OCI-LY7 (cell line): ENCODE measurements at regions not wholly inside any gene's neighbourhood (a gene's known extent, or its start where the extent isn't known, plus 50 kb on each side); places are given as distances from the start of the nearest gene placed in this dataset.

Experiments used
- BruUV-seq: library from RNA; stranded (reverse); fragments of 400-500 nt; replicated peaks from 2 replicates; lab custom pipeline; 2021; lab: Mats Ljungman, UMichigan
- CTCF ChIA-PET: fragments of 300-600 bp; sonication (Branson Sonifier 250); formaldehyde crosslinking; loops from one replicate; lab custom pipeline; 2022; ENCODE audit warnings: antibody characterized with exemption; ENCODE audit not compliant: unreplicated experiment; lab: Charles Lee
- POLR2A ChIA-PET: fragments of 300-600 bp; sonication (Branson Sonifier 250); formaldehyde crosslinking; loops from one replicate; lab custom pipeline; 2022; ENCODE audit warnings: antibody characterized with exemption; lab: Charles Lee
- DNase-seq: peaks from one replicate; pipeline ENCODE4 v3.0.0-alpha.2; 2015; ENCODE audit warnings: low spot score
- H2AFZ ChIP-seq: fragments of 200-600 bp; sonication (generic), shearing (Covaris generic); 2 replicates; pipeline ENCODE4 v1.6.1; 2014; ENCODE audit warnings: mild to moderate bottlenecking, antibody characterized with exemption, low read length, moderate library complexity
- H3K27ac ChIP-seq: fragments of 200-600 bp; sonication (generic); 2 replicates; pipeline ENCODE4 v1.5.1; 2014; ENCODE audit warnings: mixed run types, low read depth, mild to moderate bottlenecking, moderate library complexity, low read length, inconsistent platforms; ENCODE audit not compliant: poor library complexity, severe bottlenecking
- H3K36me3 ChIP-seq: fragments of 200-600 bp; sonication (generic); 2 replicates; pipeline ENCODE4 v1.6.1; 2014; ENCODE audit warnings: mild to moderate bottlenecking, antibody characterized with exemption, low read length, moderate library complexity, mixed read lengths; ENCODE audit not compliant: insufficient read depth
- H3K4me1 ChIP-seq: fragments of 200-600 bp; sonication (generic); 2 replicates; pipeline ENCODE4 v1.5.1; 2014; ENCODE audit warnings: mild to moderate bottlenecking, low read length; ENCODE audit not compliant: insufficient read depth, poor library complexity, severe bottlenecking
- H3K4me2 ChIP-seq: fragments of 200-600 bp; sonication (generic); 2 replicates; pipeline ENCODE4 v1.6.1; 2014; ENCODE audit warnings: mild to moderate bottlenecking, low read length
- H3K4me3 ChIP-seq: fragments of 200-600 bp; sonication (generic); 2 replicates; pipeline ENCODE4 v1.5.1; 2014; ENCODE audit warnings: mild to moderate bottlenecking, low read depth, low read length; ENCODE audit not compliant: poor library complexity, severe bottlenecking
- H3K79me2 ChIP-seq: fragments of 200-600 bp; sonication (generic); 2 replicates; pipeline ENCODE4 v1.6.1; 2016; ENCODE audit warnings: low read depth, mild to moderate bottlenecking, low read length, moderate library complexity, mixed read lengths; ENCODE audit not compliant: insufficient read depth
- H3K9me2 ChIP-seq: fragments of 200-600 bp; sonication (generic); 2 replicates; pipeline ENCODE4 v1.6.1; 2016; ENCODE audit warnings: mild to moderate bottlenecking, low read length, mixed read lengths; ENCODE audit not compliant: insufficient read depth
- H3K9me3 ChIP-seq: fragments of 200-600 bp; sonication (generic); 2 replicates; pipeline ENCODE4 v1.6.1; 2014; ENCODE audit warnings: mild to moderate bottlenecking, mixed run types, low read length, mixed read lengths
- H4K20me1 ChIP-seq: fragments of 200-600 bp; sonication (generic); 2 replicates; pipeline ENCODE4 v1.6.1; 2014; ENCODE audit warnings: mild to moderate bottlenecking, antibody characterized with exemption, low read length, moderate library complexity, mixed read lengths; ENCODE audit not compliant: insufficient read depth
- CTCF ChIP-seq: fragments of 200-600 bp; sonication (generic); conservative IDR thresholded peaks from 2 replicates; pipeline ENCODE4 v1.5.1; 2014; ENCODE audit warnings: mild to moderate bottlenecking, antibody characterized with exemption, low read length, moderate library complexity, mixed read lengths
- EZH2phosphoT487 ChIP-seq: fragments of 200-600 bp; sonication (generic); IDR thresholded peaks from 2 replicates; pipeline ENCODE4 v1.6.1; 2018; ENCODE audit warnings: low read depth, borderline replicate concordance, mild to moderate bottlenecking, mixed run types, antibody characterized with exemption, low read length, moderate library complexity, mixed read lengths
- intact Hi-C: fragments of 100-400 bp; cut with micrococcal nuclease; formaldehyde crosslinking; loops from one replicate; pipeline ENCODE4 v1.10.0; 2022; ENCODE audit not compliant: unreplicated experiment

- Histone ChIP-seq H4K20me1 (no peaks in the 10 kb centered on the region), H3K9me2 (no peaks in the 10 kb centered on the region), H3K4me3 (no peak overlapping the region), H2AFZ (no peak overlapping the region), H3K79me2 (no peaks in the 10 kb centered on the region), H3K4me1 (no peaks in the 10 kb centered on the region), H3K4me2 (no peak overlapping the region), H3K36me3 (no peaks in the 10 kb centered on the region), H3K9me3 (no peaks in the 10 kb centered on the region), H3K27ac (no peak overlapping the region)
- no peak for TF ChIP-seq EZH2phosphoT487
- TF ChIP-seq CTCF: no peak
- no TSS peak for BruUV-seq
- no peak for DNase-seq
- intact Hi-C loops: no loop called here
- ChIA-PET CTCF (no interaction called here), POLR2A (interaction anchor here (0.7 kb wide), 1 partner anchor 1764 kb away, joined by 3 read pairs; no protein-coding TSS in a partner anchor)
Observed at GRCh38 chr15:81660976-81661375, 287.0 kb upstream of the TMC3 start.

GRCh38 chr15:81653259-81653658 lies 279.2 kb upstream of the TMC3 start:
- ChIA-PET POLR2A (interaction anchor here (0.6 kb wide), 1 partner anchor 132 kb away, joined by 3 read pairs; no protein-coding TSS in a partner anchor), CTCF (no interaction called here)
- TF ChIP-seq EZH2phosphoT487 (no peak), CTCF (no peak)
- BruUV-seq: no TSS peak
- Histone ChIP-seq H3K4me3 (no peak overlapping the region), H3K36me3 (no peaks in the 10 kb centered on the region), H3K9me3 (no peaks in the 10 kb centered on the region), H2AFZ (no peak overlapping the region), H3K4me2 (no peak overlapping the region), H3K9me2 (no peaks in the 10 kb centered on the region), H3K4me1 (no peaks in the 10 kb centered on the region), H4K20me1 (no peaks in the 10 kb centered on the region), H3K27ac (no peak overlapping the region), H3K79me2 (no peaks in the 10 kb centered on the region)
- intact Hi-C loops: no loop called here
- no peak for DNase-seq

- Histone ChIP-seq H3K36me3 (no peaks in the 10 kb centered on the region), H3K9me3 (no peaks in the 10 kb centered on the region), H3K4me2 (no peak overlapping the region), H4K20me1 (no peaks in the 10 kb centered on the region), H3K27ac (no peak overlapping the region), H2AFZ (no peak overlapping the region), H3K9me2 (no peaks in the 10 kb centered on the region), H3K4me1 (no peaks in the 10 kb centered on the region), H3K4me3 (no peak overlapping the region), H3K79me2 (no peaks in the 10 kb centered on the region)
- no TSS peak for BruUV-seq
- DNase-seq: no peak
- intact Hi-C loops: no loop called here
- no peak for TF ChIP-seq CTCF
- TF ChIP-seq EZH2phosphoT487: no peak
- POLR2A ChIA-PET: no interaction called here
- CTCF ChIA-PET: no interaction called here
Observed at GRCh38 chr15:81645470-81645869, 271.5 kb upstream of the TMC3 start.
